LoVo (cell line): ENCODE measurements at regions not wholly inside any gene's neighbourhood (a gene's known extent, or its start where the extent isn't known, plus 50 kb on each side); places are given as distances from the start of the nearest gene placed in this dataset.

Source experiments
- DNase-seq: peaks from one replicate; pipeline ENCODE4 v3.0.0-alpha.2; 2016; ENCODE audit warnings: low spot score

DNA sequence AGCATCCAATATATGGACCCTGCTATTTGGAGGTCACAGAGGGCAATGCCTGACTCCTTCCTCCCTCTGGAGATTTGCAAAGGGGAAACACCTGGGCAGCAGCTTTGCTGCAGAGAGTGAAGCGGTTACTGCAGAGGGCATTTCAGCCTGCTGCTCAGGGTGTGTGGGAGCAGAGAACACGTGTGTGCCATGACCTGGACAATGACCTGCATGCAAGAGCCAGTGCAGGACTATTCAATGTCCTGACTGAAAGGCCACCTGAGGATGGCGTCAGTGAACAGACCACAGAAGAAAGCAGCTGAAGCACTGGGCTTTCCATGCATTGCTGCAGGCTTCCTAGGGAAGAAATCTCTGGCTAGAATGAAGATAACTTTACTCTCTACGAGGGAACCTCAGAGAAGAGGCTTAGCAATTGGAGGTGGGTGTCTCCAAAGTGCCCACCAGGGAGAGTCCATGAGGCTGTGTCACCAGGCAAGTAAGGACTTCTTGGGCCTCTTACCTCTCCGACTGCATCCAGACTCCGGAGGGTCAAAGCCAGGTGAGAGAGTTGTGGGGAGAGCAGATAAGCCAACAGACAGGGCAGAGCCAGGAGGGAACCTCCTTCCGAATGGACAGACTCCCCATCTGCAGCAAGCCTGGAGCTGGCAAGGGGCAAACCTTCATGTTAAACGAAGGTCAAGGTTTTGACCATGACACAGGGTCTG lies 52.9 kb upstream of the PMEPA1 start:
- no peak for DNase-seq

DNA sequence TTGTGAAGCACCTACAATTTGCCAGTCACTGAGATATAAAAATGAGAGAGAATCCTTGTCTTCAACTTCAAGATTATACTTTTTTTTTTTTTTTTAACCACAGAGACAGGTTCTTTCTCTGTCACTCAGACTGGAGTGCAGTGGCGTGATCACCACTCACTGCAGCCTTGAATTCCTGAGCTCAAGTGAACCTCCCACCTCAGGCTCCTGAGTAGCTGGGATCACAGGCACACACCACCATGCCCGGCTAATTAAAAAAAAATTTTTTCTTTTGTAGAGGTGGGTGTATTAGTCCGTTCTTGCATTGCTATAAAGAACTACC lies 51.6 kb upstream of the PMEPA1 start:
- DNase-seq, result no peak

GRCh38 chr20:57760698-57761412 lies 51.0 kb upstream of the PMEPA1 start:
- no peak for DNase-seq

GRCh38 chr20:57759724-57760123 lies 49.9 kb upstream of the PMEPA1 start:
- DNase-seq, result no peak
